Endothelial cell of umbilical vein (primary cell): ENCODE measurements at regions not wholly inside any gene's neighbourhood (a gene's known extent, or its start where the extent isn't known, plus 50 kb on each side); places are given as distances from the start of the nearest gene placed in this dataset.
A peak's percentile ranks its signal among the peaks of the same experiment; 100 is the strongest.

Source experiments
- BruUV-seq: library from RNA; stranded (reverse); fragments of 400-500 nt; replicated peaks from 2 replicates; lab custom pipeline; 2021; lab: Mats Ljungman, UMichigan
- CTCF ChIA-PET: fragments of 300-600, 350-600 bp; sonication (Branson Sonifier 250); formaldehyde crosslinking; loops from one replicate; lab custom pipeline; 2021; ENCODE audit warnings: antibody characterized with exemption, inconsistent platforms; lab: Charles Lee
- POLR2A ChIA-PET: fragments of 300-600, 350-600 bp; sonication (Branson Sonifier 250); formaldehyde crosslinking; loops from one replicate; lab custom pipeline; 2021; ENCODE audit warnings: antibody characterized with exemption, inconsistent platforms; lab: Charles Lee
- DNase-seq: peaks from one replicate; pipeline ENCODE4 v3.0.0-alpha.2; 2011; ENCODE audit warnings: low read depth, low spot score
- FAIRE-seq: peaks from 2 replicates; lab custom pipeline; 2011; peaks lifted over from hg19 to GRCh38; lab: Jason Lieb, UNC
- H2AFZ ChIP-seq: 2 replicates; pipeline ENCODE4 v1.6.0; 2012; ENCODE audit warnings: low read depth, low read length, control low read depth, inconsistent platforms
- H3K27ac ChIP-seq: 2 replicates; pipeline ENCODE4 v1.5.1; 2011; ENCODE audit warnings: low read depth, mild to moderate bottlenecking, control low read depth, low read length, moderate library complexity; ENCODE audit not compliant: insufficient read depth
- H3K27me3 ChIP-seq, 2 experiments: 2 replicates each; pipeline versions ENCODE4 v1.6.0 to v1.6.1; 2011; ENCODE audit warnings: low read length in 2 of 2, mixed read lengths in 1 of 2; ENCODE audit not compliant: control insufficient read depth in 2 of 2, insufficient read depth in 2 of 2
- H3K36me3 ChIP-seq, 2 experiments: 2 replicates in 1 of 2; 3 replicates in 1 of 2; pipeline ENCODE4 v1.5.1; 2011; ENCODE audit warnings: low read length in 2 of 2, mild to moderate bottlenecking in 1 of 2, moderate library complexity in 1 of 2; ENCODE audit not compliant: control insufficient read depth in 2 of 2, insufficient read depth in 2 of 2; ENCODE audit errors: extremely low read depth in 1 of 2
- H3K4me1 ChIP-seq: 3 replicates; pipeline ENCODE4 v1.5.1; 2011; ENCODE audit warnings: mild to moderate bottlenecking, low read length; ENCODE audit not compliant: control insufficient read depth, insufficient read depth; ENCODE audit errors: extremely low read depth
- H3K4me2 ChIP-seq: 2 replicates; pipeline ENCODE4 v1.6.1; 2011; ENCODE audit warnings: low read length, control low read depth, mixed read lengths; ENCODE audit not compliant: insufficient read depth
- H3K4me3 ChIP-seq, 3 experiments: fragments of 200-600 bp in 1 of 3; sonication (generic), shearing (Covaris generic) in 1 of 3; replicated peaks in 1 of 3; 2 replicates each; pipeline ENCODE4 v1.5.1; 2011 to 2016; ENCODE audit warnings: control low read depth in 3 of 3, low read length in 3 of 3, mild to moderate bottlenecking in 2 of 3, inconsistent platforms in 1 of 3, low read depth in 1 of 3, moderate library complexity in 1 of 3; ENCODE audit not compliant: insufficient read depth in 1 of 3
- H3K79me2 ChIP-seq: 2 replicates; pipeline ENCODE4 v1.6.0; 2012; ENCODE audit warnings: low read length, inconsistent platforms; ENCODE audit not compliant: control insufficient read depth, insufficient read depth
- H3K9ac ChIP-seq: replicated peaks from 2 replicates; pipeline ENCODE3; 2011; ENCODE audit warnings: low read length, control low read depth; ENCODE audit not compliant: insufficient read depth; ENCODE audit errors: extremely low read depth
- H3K9me1 ChIP-seq: replicated peaks from 3 replicates; pipeline ENCODE4 v1.6.0; 2011; ENCODE audit warnings: mild to moderate bottlenecking, low read length; ENCODE audit not compliant: control insufficient read depth, insufficient read depth; ENCODE audit errors: extremely low read depth
- H3K9me3 ChIP-seq: replicated peaks from 2 replicates; pipeline ENCODE4 v1.5.1; 2012; ENCODE audit warnings: low read length, inconsistent platforms; ENCODE audit not compliant: control insufficient read depth, insufficient read depth
- H4K20me1 ChIP-seq: replicated peaks from 2 replicates; pipeline ENCODE3; 2011; ENCODE audit warnings: mild to moderate bottlenecking, low read length; ENCODE audit not compliant: control insufficient read depth, insufficient read depth; ENCODE audit errors: extremely low read depth
- CTCF ChIP-seq, 2 donors: IDR thresholded peaks; 1 replicate in 1 of 2; 2 replicates in 1 of 2; pipeline ENCODE4 v1.5.1; 2011; ENCODE audit warnings: low read length in 2 of 2, mild to moderate bottlenecking in 2 of 2, moderate library complexity in 2 of 2, control low read depth in 1 of 2, inconsistent platforms in 1 of 2, low read depth in 1 of 2; ENCODE audit not compliant: insufficient read depth in 1 of 2; ENCODE audit errors: extremely low read depth in 1 of 2
- EZH2 ChIP-seq: IDR thresholded peaks from 2 replicates; pipeline ENCODE4 v1.6.1; 2012; ENCODE audit warnings: borderline replicate concordance, low read depth, mild to moderate bottlenecking, moderate library complexity, low read length, inconsistent platforms; ENCODE audit not compliant: severe bottlenecking
- FOS ChIP-seq: IDR thresholded peaks from 2 replicates; pipeline ENCODE4 v1.6.1; 2011; ENCODE audit warnings: mild to moderate bottlenecking, low read length, moderate library complexity, borderline replicate concordance; ENCODE audit not compliant: insufficient read depth
- GATA2 ChIP-seq: IDR thresholded peaks from 2 replicates; pipeline ENCODE4 v1.7.0; 2011; ENCODE audit warnings: low read depth, mild to moderate bottlenecking, moderate library complexity, mixed read lengths, low read length; ENCODE audit not compliant: insufficient read length, insufficient read depth
- JUN ChIP-seq: IDR thresholded peaks from 2 replicates; pipeline ENCODE4 v1.6.1; 2011; ENCODE audit warnings: borderline replicate concordance, low read depth; ENCODE audit not compliant: insufficient read length, insufficient read depth
- MAX ChIP-seq: IDR thresholded peaks from 2 replicates; pipeline ENCODE4 v1.6.1; 2011; ENCODE audit not compliant: insufficient read depth, insufficient read length
- MYC ChIP-seq: IDR thresholded peaks from one replicate; pipeline ENCODE4 v1.6.1; 2011; ENCODE audit warnings: mild to moderate bottlenecking, low read depth, low read length
- POLR2A ChIP-seq: IDR thresholded peaks from 2 replicates; pipeline ENCODE4 v1.6.1; 2012; ENCODE audit warnings: low read depth, mild to moderate bottlenecking, control low read depth, low read length
- POLR2AphosphoS5 ChIP-seq: IDR thresholded peaks from 2 replicates; pipeline ENCODE4 v1.6.1; 2012; ENCODE audit warnings: low read depth, mild to moderate bottlenecking, control low read depth, low read length, moderate library complexity; ENCODE audit not compliant: insufficient read depth
- dilution Hi-C: fragments of 300-500 bp; cut with MboI; formaldehyde crosslinking; loops from one replicate; pipeline ENCODE4 v1.15.0; 2019; ENCODE audit warnings: low sequenced_read_pairs; ENCODE audit not compliant: extremely low pct_ligation_motif_present
- intact Hi-C: fragments of 100-400 bp; cut with micrococcal nuclease; formaldehyde crosslinking; loops from one replicate; pipeline ENCODE4 v1.10.0; 2022

GRCh38 chr1:208988811-208989222 lies 594.7 kb upstream of the CAMK1G start:
- FAIRE-seq: peak; percentile 75
- Histone ChIP-seq H3K4me1 (peaks cover 25% of the 10 kb centered on the region), H2AFZ (peak overlapping the region; percentile 100), H3K36me3 (no peaks in the 10 kb centered on the region), H3K79me2 (no peaks in the 10 kb centered on the region), H3K9ac (peak overlapping the region; percentile 70), H4K20me1 (no peaks in the 10 kb centered on the region), H3K27me3 (no peaks in the 10 kb centered on the region), H3K4me3 (peak overlapping the region; percentile 1 to 68 (median 55)), H3K9me1 (no peaks in the 10 kb centered on the region), H3K27ac (peak overlapping the region; percentile 57), H3K9me3 (no peaks in the 10 kb centered on the region), H3K4me2 (peak overlapping the region; percentile 96)
- peak; percentile 76 for DNase-seq
- dilution Hi-C loops (no loop called here), intact Hi-C loops (loop anchor here (1.0 kb wide), 1 partner anchor 44 kb away; no protein-coding TSS in a partner anchor)
- ChIA-PET CTCF (interaction anchor here (0.8 to 1.3 kb wide), 3 partner anchors 9 to 335 kb away, joined by 3 to 4 read pairs (median 4); no protein-coding TSS in a partner anchor), POLR2A (interaction anchor here (0.5 kb wide), 1 partner anchor 57 kb away, joined by 4 read pairs; no protein-coding TSS in a partner anchor)
- BruUV-seq: no TSS peak
- no peak for TF ChIP-seq FOS
- no peak for TF ChIP-seq GATA2
- no peak for TF ChIP-seq MAX
- TF ChIP-seq POLR2A: no peak
- no peak for TF ChIP-seq JUN
- TF ChIP-seq POLR2AphosphoS5: no peak
- TF ChIP-seq CTCF (IDR thresholded peaks at IDR 0.05; ENCODE audit: extremely low read depth in 1 of 2, insufficient read depth in 1 of 2, low read depth in 1 of 2, low read length in 2 of 2): no peak
- no peak for TF ChIP-seq EZH2
- no peak for TF ChIP-seq MYC
